ENCODE measurements at regions not wholly inside any gene's neighbourhood (a gene's known extent, or its start where the extent isn't known, plus 50 kb on each side); places are given as distances from the start of the nearest gene placed in this dataset.
"Not testable (repeated sequence)": the region's sequence is repeated elsewhere in the genome, so short reads cannot be mapped to it uniquely, and the experiment has no call there.

DNA sequence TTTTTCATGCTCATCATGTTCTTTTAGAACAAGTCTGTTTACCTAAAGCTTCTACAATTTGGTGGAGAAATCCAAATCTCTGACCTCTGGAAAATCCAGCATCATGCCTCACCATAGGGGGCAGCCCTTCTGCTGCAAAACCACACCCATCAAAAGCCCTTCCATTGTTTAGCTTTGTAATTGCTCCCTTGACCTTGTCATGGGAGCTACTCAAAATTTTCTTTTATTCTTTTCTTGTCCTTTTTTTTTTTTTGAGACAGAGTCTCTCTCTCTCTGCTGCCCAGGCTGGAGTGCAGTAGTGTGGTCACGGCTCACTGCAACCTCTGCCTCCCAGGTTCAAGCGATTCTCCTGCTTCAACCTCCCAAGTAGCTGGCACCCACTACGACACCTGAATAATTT lies 234.4 kb downstream of the NEBL start:
- DNase-seq (ENCODE audit: missing footprints) (no peak), ATAC-seq (no peak)
- intact Hi-C loops (cut with DNase I), result no loop called here

DNA sequence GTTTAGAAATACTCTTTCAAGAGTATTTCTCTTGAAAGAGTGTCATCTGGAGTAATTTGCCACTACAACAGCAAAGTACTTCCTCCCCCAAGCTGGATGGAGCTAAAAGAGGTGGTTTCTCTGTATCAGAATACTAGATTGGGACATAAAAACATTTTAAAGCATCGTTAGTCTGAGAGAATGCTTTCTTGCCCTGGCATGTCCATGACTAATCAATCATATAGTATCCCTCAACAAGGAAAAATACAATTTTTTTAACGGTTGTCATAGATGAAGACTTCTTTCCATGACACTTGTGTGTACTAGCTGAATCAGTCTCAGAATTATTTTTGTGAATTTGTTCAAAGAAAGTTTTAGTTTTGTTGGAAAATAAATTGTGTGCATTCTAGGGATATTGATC lies 237.9 kb downstream of the NEBL start:
- intact Hi-C loops (cut with DNase I), result no loop called here
- DNase-seq (ENCODE audit: missing footprints), result no peak
- ATAC-seq, result no peak

- DNase-seq (ENCODE audit: missing footprints) (no peak), ATAC-seq (no peak)
- intact Hi-C loops (cut with DNase I), result no loop called here
These were observed 239.0 kb downstream of the NEBL start for GRCh38 chr10:20658158-20658557.

DNA sequence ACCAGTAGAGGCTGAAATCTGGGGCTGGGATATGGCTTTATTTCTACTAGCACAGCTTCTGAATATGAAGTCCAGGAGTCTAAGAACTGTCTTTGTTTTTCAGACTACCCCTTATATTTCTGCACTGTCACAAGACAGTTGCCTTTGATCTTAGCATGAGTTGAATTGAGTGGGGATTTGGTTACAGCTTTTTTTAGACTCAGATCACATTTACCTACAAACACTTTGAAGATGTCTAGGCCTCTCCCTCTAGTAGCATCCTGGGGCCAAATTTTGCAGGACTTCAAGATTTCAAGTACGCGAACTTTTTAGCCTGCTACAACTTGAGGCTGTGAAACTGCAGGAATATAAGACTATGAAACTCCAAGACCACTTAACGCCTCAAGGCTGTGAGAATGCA lies 240.2 kb downstream of the NEBL start:
- intact Hi-C loops (cut with DNase I), result no loop called here
- DNase-seq (ENCODE audit: missing footprints) (no peak), ATAC-seq (no peak)

DNA sequence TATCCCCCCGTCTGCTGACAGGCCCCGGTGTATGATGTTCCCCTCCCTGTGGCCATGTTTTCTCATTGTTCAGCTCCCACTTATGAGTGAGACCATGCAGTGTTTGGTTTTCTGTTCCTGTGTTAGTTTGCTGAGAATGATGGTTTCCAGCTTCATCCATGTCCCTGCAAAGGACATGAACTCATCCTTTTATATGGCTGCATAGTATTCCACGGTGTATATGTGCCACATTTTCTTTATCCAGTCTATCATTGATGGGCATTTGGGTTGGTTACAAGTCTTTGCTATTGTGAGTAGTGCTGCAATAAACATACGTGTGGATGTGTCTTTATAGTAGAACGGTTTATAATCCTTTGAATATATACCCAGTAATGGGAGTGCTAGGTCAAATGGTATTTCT lies 244.7 kb downstream of the NEBL start:
- intact Hi-C loops (cut with DNase I); DNase-seq (ENCODE audit: missing footprints); ATAC-seq: not testable (repeated sequence)

DNA sequence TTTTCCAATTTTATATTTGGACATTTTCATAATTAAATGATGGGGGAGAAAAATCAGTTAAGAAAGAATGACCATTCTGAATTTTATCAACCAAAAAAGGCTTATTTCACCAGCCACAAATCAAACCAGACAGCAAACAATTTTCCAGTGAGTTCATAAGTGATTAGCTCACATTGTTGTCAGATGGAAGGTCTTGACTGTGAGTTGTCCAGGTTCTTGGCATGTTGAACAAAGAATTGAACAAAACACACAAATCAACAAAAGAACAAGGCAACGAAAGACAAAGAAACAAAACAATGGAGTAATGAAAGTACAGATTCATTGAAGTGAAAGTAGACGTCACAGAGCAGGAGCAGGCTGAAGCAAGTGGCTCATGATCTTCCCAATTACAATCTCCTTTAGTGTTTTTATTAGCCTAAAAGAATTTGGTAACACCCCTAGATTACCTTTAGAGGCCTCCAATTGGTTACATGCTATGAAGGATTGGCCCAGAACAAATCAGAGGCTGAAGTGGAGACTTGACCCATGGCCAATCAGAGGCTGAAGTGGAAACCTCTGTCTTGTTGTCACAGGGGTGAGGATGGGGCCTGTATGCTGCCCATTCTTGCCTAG lies 248.7 kb downstream of the NEBL start:
- ATAC-seq (no peak), DNase-seq (ENCODE audit: missing footprints) (no peak)
- intact Hi-C loops (cut with DNase I), result no loop called here

DNA sequence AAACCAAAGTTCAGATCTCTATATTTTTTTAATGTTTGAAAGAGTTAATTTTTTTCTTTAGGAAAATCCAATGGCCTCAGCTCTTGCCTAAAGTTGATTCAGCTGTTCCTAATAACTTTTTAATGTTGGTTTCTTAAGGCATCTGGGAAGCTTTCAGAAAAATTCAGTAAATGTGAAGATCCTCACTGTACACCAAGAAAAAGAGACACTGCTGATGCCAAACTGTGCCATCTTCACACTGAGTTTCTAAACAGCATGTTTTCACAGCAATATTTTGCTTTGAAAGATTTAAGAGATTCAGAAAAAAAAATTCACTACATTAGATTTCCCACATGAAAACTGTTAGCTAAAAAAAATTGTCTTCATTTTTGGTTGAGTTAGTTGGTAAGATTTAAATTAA lies 249.4 kb downstream of the NEBL start:
- DNase-seq (ENCODE audit: missing footprints) (no peak), ATAC-seq (no peak)
- intact Hi-C loops (cut with DNase I), result no loop called here

- intact Hi-C loops (cut with DNase I), result no loop called here
- DNase-seq (ENCODE audit: missing footprints) (no peak), ATAC-seq (no peak)
These were observed 252.7 kb downstream of the NEBL start for GRCh38 chr10:20644421-20644820.

DNA sequence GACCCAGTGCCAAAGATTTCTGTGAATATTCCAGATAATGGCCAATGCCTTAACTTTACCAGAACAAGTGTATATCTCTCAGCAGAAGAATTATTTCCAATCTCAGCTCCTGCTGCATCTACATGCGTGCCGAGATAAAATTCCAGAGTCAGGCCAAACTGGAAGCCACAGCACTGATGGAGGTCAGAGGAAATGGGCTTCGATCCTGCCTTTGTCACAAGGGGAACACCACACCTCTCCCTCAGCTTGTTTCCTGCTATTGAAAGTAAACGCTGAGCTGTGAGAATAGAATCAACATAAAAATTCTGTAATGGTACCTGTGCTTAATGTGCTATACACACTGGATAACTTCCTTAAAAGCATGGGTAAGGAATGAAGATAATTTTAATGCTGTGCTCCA lies 255.5 kb downstream of the NEBL start:
- ATAC-seq (no peak), DNase-seq (ENCODE audit: missing footprints) (no peak)
- intact Hi-C loops (cut with DNase I), result no loop called here

DNA sequence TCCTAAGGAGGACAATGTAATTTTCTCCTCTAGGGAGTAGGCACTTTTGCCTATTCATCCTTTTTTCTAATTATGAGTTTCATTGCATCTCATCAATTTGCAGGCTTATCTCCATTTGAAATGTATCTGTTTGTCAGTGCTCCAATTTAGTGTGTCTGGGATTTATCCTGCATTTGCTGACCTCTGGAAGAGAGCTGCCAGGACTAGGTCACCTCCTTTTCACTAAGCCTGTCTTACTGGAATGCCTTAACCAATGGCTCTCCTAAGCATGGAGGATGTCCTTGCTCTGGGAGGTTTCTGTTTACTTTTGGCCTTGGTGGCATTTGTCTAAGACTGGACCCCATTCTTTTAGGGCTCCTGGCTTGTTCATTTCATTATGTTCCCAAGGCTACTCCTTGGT lies 261.5 kb downstream of the NEBL start:
- ATAC-seq (no peak), DNase-seq (ENCODE audit: missing footprints) (no peak)
- intact Hi-C loops (cut with DNase I), result no loop called here

GRCh38 chr10:20634839-20635238 lies 262.3 kb downstream of the NEBL start:
- no peak for ATAC-seq

GRCh38 chr10:20633714-20634113 lies 263.4 kb downstream of the NEBL start:
- ATAC-seq (no peak), DNase-seq (ENCODE audit: missing footprints) (no peak)

More at GRCh38 chr10:20634839-20635238, 262.3 kb downstream of the NEBL start:
- intact Hi-C loops (cut with DNase I), result no loop called here
- no peak for DNase-seq (ENCODE audit: missing footprints)

GRCh38 chr10:20632696-20633095 lies 264.4 kb downstream of the NEBL start:
- intact Hi-C loops (cut with DNase I), result no loop called here

More at GRCh38 chr10:20633714-20634113, 263.4 kb downstream of the NEBL start:
- intact Hi-C loops (cut with DNase I), result no loop called here

DNA sequence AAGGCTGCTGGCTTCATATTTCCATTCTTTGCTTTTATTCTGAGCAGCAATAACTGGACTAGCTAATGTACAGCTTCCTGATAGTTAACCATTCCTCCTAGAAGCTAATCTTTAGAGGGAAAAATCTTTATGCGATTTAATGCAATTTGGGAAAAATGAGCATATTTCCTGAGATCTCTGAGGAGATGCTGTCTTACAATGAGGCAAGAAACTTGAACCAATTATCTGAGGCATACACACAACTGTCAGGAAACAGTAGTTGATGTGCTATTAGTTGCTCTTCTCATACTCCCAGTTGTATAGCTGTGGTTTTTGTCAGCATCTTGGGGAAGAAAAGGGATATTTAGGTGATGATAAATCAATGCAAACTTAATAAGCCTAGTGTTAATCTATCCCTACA lies 265.9 kb downstream of the NEBL start:
- DNase-seq (ENCODE audit: missing footprints), result no peak
- intact Hi-C loops (cut with DNase I), result no loop called here
- ATAC-seq, result no peak

More at GRCh38 chr10:20632696-20633095, 264.4 kb downstream of the NEBL start:
- ATAC-seq (no peak), DNase-seq (ENCODE audit: missing footprints) (no peak)

DNA sequence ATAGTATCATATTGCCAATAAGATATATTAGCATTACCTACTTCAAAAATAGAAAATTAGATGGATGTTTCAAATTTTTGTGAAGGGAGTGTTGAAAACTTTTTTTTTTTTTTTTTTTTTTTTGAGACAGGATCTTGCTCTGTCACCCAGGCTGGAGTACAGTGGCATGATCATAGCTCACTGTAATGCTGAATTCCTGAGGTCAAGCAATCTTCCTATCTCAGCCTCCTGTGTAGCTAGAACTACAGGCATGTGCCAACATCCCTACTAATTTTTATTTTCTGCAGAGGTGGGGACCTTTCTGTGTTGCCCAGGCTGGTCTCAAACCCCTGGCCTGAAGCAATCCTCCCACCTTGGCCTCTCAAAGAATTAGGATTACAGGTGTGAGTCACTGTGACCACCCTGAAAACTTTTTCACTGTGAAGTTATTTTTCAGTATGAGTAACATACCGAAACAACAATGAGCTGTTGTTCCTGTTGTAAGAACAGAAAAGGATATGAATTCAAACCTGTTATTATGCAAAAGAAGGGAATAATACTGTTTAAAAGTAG lies 266.9 kb downstream of the NEBL start:
- ATAC-seq, result no peak
- intact Hi-C loops (cut with DNase I), result no loop called here
- DNase-seq (ENCODE audit: missing footprints), result no peak

- intact Hi-C loops (cut with DNase I), result loop anchor here (10.0 kb wide), 1 partner anchor 813 kb away; the partner anchor contains the start of gene PLXDC2
- ATAC-seq (no peak), DNase-seq (ENCODE audit: missing footprints) (no peak)
These were observed 269.1 kb downstream of the NEBL start for GRCh38 chr10:20627946-20628507.

GRCh38 chr10:20627087-20627486 lies 270.0 kb downstream of the NEBL start:
- DNase-seq (ENCODE audit: missing footprints), result no peak
- intact Hi-C loops (cut with DNase I), result loop anchor here (10.0 kb wide), 1 partner anchor 812 kb away; the partner anchor contains the start of gene PLXDC2

DNA sequence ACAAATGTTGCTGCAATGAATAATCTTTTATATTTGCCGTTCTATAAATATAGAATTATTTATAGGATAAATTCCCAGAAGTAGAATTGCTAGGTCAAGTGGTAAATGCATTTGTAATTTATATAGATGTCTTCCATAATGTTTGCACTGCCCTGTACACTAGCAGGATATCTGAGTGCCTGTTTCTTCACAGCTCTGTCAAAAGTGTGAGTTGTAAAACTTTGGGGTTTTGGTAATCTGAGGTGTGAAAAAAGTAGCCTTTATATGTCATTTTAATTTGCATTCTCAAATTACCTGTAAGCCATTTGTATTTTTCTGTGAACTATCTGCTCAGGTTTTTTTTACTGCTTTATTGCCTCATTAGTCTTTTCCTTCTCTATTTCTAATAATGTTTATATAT lies 271.2 kb downstream of the NEBL start:
- no peak for DNase-seq (ENCODE audit: missing footprints)
- no peak for ATAC-seq
- intact Hi-C loops (cut with DNase I), result loop anchor here (10.0 kb wide), 1 partner anchor 811 kb away; the partner anchor contains the start of gene PLXDC2

More at GRCh38 chr10:20627087-20627486, 270.0 kb downstream of the NEBL start:
- no peak for ATAC-seq

- DNase-seq (ENCODE audit: missing footprints), result no peak
- peak; percentile 59 for ATAC-seq
- intact Hi-C loops (cut with DNase I), result loop anchor here (10.0 kb wide), 1 partner anchor 810 kb away; the partner anchor contains the start of gene PLXDC2
These were observed 272.5 kb downstream of the NEBL start for GRCh38 chr10:20624642-20625041.

- intact Hi-C loops (cut with DNase I), result loop anchor here (10.0 kb wide), 1 partner anchor 809 kb away; the partner anchor contains the start of gene PLXDC2
- DNase-seq (ENCODE audit: missing footprints), result no peak
- no peak for ATAC-seq
These were observed 273.6 kb downstream of the NEBL start for GRCh38 chr10:20623546-20623945.
